Neural cell (in vitro differentiated cells): ENCODE measurements at regions not wholly inside any gene's neighbourhood (a gene's known extent, or its start where the extent isn't known, plus 50 kb on each side); places are given as distances from the start of the nearest gene placed in this dataset.

Experiments used
- H2AFZ ChIP-seq: fragments of 200-600, 300-800 bp; sonication (generic), shearing (Covaris generic); 2 replicates; pipeline ENCODE4 v1.6.0; 2014; ENCODE audit warnings: low read depth, mild to moderate bottlenecking, antibody characterized with exemption, low read length, moderate library complexity
- H3F3A ChIP-seq: fragments of 200-600 bp; shearing (Covaris generic); 2 replicates; pipeline ENCODE4 v1.6.1; 2016; ENCODE audit warnings: mild to moderate bottlenecking, moderate library complexity, mixed read lengths, antibody characterized with exemption, low read length; ENCODE audit not compliant: insufficient read depth, poor library complexity, severe bottlenecking
- H3K27ac ChIP-seq: fragments of 200-600, 300-800 bp; sonication (generic), shearing (Covaris generic); 2 replicates; pipeline ENCODE4 v1.5.1; 2014; ENCODE audit warnings: mild to moderate bottlenecking, low read length, moderate library complexity
- H3K27me3 ChIP-seq: fragments of 300-800, 200-600 bp; sonication (generic), shearing (Covaris generic); 2 replicates; pipeline ENCODE4 v1.6.0; 2014; ENCODE audit warnings: mild to moderate bottlenecking, low read depth, low read length, moderate library complexity; ENCODE audit not compliant: insufficient read depth
- H3K36me3 ChIP-seq: fragments of 300-800, 200-600 bp; sonication (generic), shearing (Covaris generic); 2 replicates; pipeline ENCODE4 v1.5.1; 2014; ENCODE audit warnings: mild to moderate bottlenecking, antibody characterized with exemption, low read length, moderate library complexity; ENCODE audit not compliant: insufficient read depth
- H3K4me2 ChIP-seq: fragments of 300-800, 200-600 bp; sonication (generic), shearing (Covaris generic); 2 replicates; pipeline ENCODE4 v1.6.0; 2014; ENCODE audit warnings: mild to moderate bottlenecking, low read length
- H3K4me3 ChIP-seq: fragments of 300-800, 200-600 bp; sonication (generic), shearing (Covaris generic); 2 replicates; pipeline ENCODE4 v1.5.1; 2014; ENCODE audit warnings: mild to moderate bottlenecking, low read length, moderate library complexity
- H3K79me2 ChIP-seq: fragments of 200-600 bp; shearing (Covaris generic); replicated peaks from 2 replicates; pipeline ENCODE4 v1.6.0; 2014; ENCODE audit warnings: mild to moderate bottlenecking, low read length, moderate library complexity; ENCODE audit not compliant: insufficient read depth
- H3K9ac ChIP-seq: fragments of 300-800, 200-600 bp; sonication (generic), shearing (Covaris generic); 2 replicates; pipeline ENCODE4 v1.6.1; 2016; ENCODE audit warnings: mild to moderate bottlenecking, low read length, mixed read lengths
- H3K9me2 ChIP-seq: fragments of 200-600 bp; shearing (Covaris generic); 2 replicates; pipeline ENCODE4 v1.6.1; 2016; ENCODE audit warnings: mild to moderate bottlenecking, low read length, mixed read lengths; ENCODE audit not compliant: insufficient read depth
- H3K9me3 ChIP-seq: fragments of 200-600, 300-800 bp; sonication (generic), shearing (Covaris generic); 2 replicates; pipeline ENCODE4 v1.6.1; 2016; ENCODE audit warnings: mild to moderate bottlenecking, mixed run types, low read length, moderate library complexity, mixed read lengths
- H4K20me1 ChIP-seq: fragments of 200-600 bp; shearing (Covaris generic); 2 replicates; pipeline ENCODE4 v1.6.1; 2016; ENCODE audit warnings: mild to moderate bottlenecking, mixed run types; ENCODE audit not compliant: insufficient read depth
- CTCF ChIP-seq: fragments of 450-650 bp; IDR thresholded peaks from 2 replicates; pipeline ENCODE4 v1.5.1; 2014; ENCODE audit warnings: antibody characterized with exemption, mild to moderate bottlenecking, moderate library complexity; ENCODE audit not compliant: poor library complexity, severe bottlenecking
- EP300 ChIP-seq: fragments of 450-650 bp; conservative IDR thresholded peaks from 2 replicates; pipeline ENCODE4 v1.6.1; 2014; ENCODE audit warnings: antibody characterized with exemption, mild to moderate bottlenecking, moderate library complexity; ENCODE audit not compliant: poor library complexity, severe bottlenecking
- EZH2 ChIP-seq: fragments of 200-600, 300-800 bp; shearing (Covaris generic), sonication (generic); IDR thresholded peaks from 2 replicates; pipeline ENCODE4 v1.6.1; 2014; ENCODE audit warnings: antibody characterized with exemption, low read length, borderline replicate concordance, mild to moderate bottlenecking; ENCODE audit not compliant: insufficient read depth, poor library complexity, severe bottlenecking
- MXI1 ChIP-seq: fragments of 450-650 bp; conservative IDR thresholded peaks from 2 replicates; pipeline ENCODE4 v1.6.1; 2014; ENCODE audit warnings: antibody characterized with exemption, mild to moderate bottlenecking; ENCODE audit not compliant: poor library complexity, severe bottlenecking
- POLR2AphosphoS5 ChIP-seq: IDR thresholded peaks from 2 replicates; pipeline ENCODE4 v1.6.1; 2012
- RAD21 ChIP-seq: fragments of 450-650 bp; conservative IDR thresholded peaks from 2 replicates; pipeline ENCODE4 v1.6.1; 2014; ENCODE audit warnings: antibody characterized with exemption, mild to moderate bottlenecking, moderate library complexity
- REST ChIP-seq: IDR thresholded peaks from 2 replicates; pipeline ENCODE4 v1.6.1; 2012; ENCODE audit warnings: borderline replicate concordance
- SMC3 ChIP-seq: fragments of 450-650 bp; conservative IDR thresholded peaks from 2 replicates; pipeline ENCODE4 v1.6.1; 2014; ENCODE audit warnings: antibody characterized with exemption, mild to moderate bottlenecking, moderate library complexity; ENCODE audit not compliant: poor library complexity
- TAF1 ChIP-seq: IDR thresholded peaks from 2 replicates; pipeline ENCODE4 v1.6.1; 2012; ENCODE audit warnings: low read depth

GRCh38 chr2:188678882-188679281 lies 295.3 kb upstream of the COL3A1 start:
- TF ChIP-seq POLR2AphosphoS5 (no peak), EZH2 (no peak), EP300 (no peak), MXI1 (no peak), RAD21 (no peak), SMC3 (no peak), CTCF (no peak), TAF1 (no peak), REST (no peak)
- Histone ChIP-seq H4K20me1 (no peaks in the 10 kb centered on the region), H3K27me3 (no peaks in the 10 kb centered on the region), H3K9me3 (no peaks in the 10 kb centered on the region), H3K4me3 (no peak overlapping the region), H3K4me2 (no peak overlapping the region), H3F3A (no peaks in the 10 kb centered on the region), H2AFZ (no peak overlapping the region), H3K36me3 (no peaks in the 10 kb centered on the region), H3K9ac (no peak overlapping the region), H3K9me2 (no peaks in the 10 kb centered on the region), H3K79me2 (no peaks in the 10 kb centered on the region), H3K27ac (no peak overlapping the region)

- TF ChIP-seq RAD21, result no peak
- no peak for TF ChIP-seq REST
- no peak for TF ChIP-seq MXI1
- TF ChIP-seq SMC3, result no peak
- TF ChIP-seq TAF1, result no peak
- no peak for TF ChIP-seq EZH2
- no peak for TF ChIP-seq POLR2AphosphoS5
- no peak for TF ChIP-seq CTCF
- no peak for TF ChIP-seq EP300
- H4K20me1 ChIP-seq, result no peaks in the 10 kb centered on the region
- no peak overlapping the region for H3K4me2 ChIP-seq
Observed at GRCh38 chr2:188682838-188683237, 291.3 kb upstream of the COL3A1 start.

More at GRCh38 chr2:188682838-188683237, 291.3 kb upstream of the COL3A1 start:
- Histone ChIP-seq H3F3A (no peaks in the 10 kb centered on the region), H2AFZ (no peak overlapping the region), H3K27me3 (no peaks in the 10 kb centered on the region), H3K79me2 (no peaks in the 10 kb centered on the region), H3K36me3 (no peaks in the 10 kb centered on the region), H3K9me2 (no peaks in the 10 kb centered on the region), H3K27ac (no peak overlapping the region), H3K4me3 (no peak overlapping the region), H3K9ac (no peak overlapping the region), H3K9me3 (no peaks in the 10 kb centered on the region)
